ENCODE measurements at regions not wholly inside any gene's neighbourhood (a gene's known extent, or its start where the extent isn't known, plus 50 kb on each side); places are given as distances from the start of the nearest gene placed in this dataset.

GRCh38 chr15:39497016-39497758 lies 83.7 kb upstream of the THBS1 start:
- no peak for TF ChIP-seq CTCF (IDR thresholded peaks at IDR 0.05 in 8 of 11, conservative IDR thresholded peaks at IDR 0.05 in 3 of 11)
- TF ChIP-seq POLR2A (IDR thresholded peaks at IDR 0.05): no peak
- no peak for TF ChIP-seq POLR2AphosphoS5 (IDR thresholded peaks at IDR 0.05)

All from spleen (tissue), 7 donors.